Keratinocyte (primary cell): ENCODE measurements at regions not wholly inside any gene's neighbourhood (a gene's known extent, or its start where the extent isn't known, plus 50 kb on each side); places are given as distances from the start of the nearest gene placed in this dataset.

Experiments
- EZH2 ChIP-seq: IDR thresholded peaks from one replicate; pipeline ENCODE4 v1.6.1; 2012; ENCODE audit warnings: inconsistent platforms, mild to moderate bottlenecking, low read length, moderate library complexity
- TF ChIP-seq, protein P1 (sequence below), 3 experiments: IDR thresholded peaks in 1 of 3; conservative IDR thresholded peaks in 1 of 3; optimal IDR thresholded peaks in 1 of 3; 2 replicates in 2 of 3; 3 replicates in 1 of 3; pipeline versions ENCODE3 to v1.5.1; 2011; ENCODE audit warnings: low read length in 3 of 3, mild to moderate bottlenecking in 3 of 3, moderate library complexity in 2 of 3, control low read depth in 1 of 3, inconsistent platforms in 1 of 3; ENCODE audit not compliant: insufficient read depth in 2 of 3; ENCODE audit errors: extremely low read depth in 1 of 3

DNA sequence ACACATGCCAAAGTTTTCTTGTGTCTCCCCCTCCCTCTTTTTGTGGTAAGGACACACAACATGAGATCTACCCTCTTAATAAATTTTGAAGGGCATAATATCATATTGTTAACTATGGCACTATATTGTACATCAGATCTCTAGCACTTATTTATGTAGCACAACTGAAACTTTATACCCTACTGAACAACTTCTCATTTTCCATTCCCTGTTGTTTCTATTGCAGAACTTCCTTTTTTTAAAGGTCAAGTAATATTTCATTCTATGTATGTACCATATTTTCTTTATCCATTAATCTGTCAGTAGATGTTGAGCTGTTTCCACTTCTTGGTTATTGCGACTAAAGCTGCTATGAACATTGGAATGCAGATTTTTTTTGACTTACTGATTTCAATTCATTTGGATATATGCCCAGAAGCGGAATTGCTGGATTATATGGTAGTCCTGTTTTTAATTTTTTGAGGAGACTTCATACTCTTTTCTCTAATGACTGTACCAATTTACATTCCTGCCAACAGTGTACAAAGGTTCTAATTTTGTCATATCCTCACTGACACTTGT is 305.3 kb downstream of the PRR16 start:
- TF ChIP-seq, protein P1, sequence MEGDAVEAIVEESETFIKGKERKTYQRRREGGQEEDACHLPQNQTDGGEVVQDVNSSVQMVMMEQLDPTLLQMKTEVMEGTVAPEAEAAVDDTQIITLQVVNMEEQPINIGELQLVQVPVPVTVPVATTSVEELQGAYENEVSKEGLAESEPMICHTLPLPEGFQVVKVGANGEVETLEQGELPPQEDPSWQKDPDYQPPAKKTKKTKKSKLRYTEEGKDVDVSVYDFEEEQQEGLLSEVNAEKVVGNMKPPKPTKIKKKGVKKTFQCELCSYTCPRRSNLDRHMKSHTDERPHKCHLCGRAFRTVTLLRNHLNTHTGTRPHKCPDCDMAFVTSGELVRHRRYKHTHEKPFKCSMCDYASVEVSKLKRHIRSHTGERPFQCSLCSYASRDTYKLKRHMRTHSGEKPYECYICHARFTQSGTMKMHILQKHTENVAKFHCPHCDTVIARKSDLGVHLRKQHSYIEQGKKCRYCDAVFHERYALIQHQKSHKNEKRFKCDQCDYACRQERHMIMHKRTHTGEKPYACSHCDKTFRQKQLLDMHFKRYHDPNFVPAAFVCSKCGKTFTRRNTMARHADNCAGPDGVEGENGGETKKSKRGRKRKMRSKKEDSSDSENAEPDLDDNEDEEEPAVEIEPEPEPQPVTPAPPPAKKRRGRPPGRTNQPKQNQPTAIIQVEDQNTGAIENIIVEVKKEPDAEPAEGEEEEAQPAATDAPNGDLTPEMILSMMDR (optimal IDR thresholded peaks at IDR 0.05 in 1 of 3, IDR thresholded peaks at IDR 0.05 in 1 of 3, conservative IDR thresholded peaks at IDR 0.05 in 1 of 3; ENCODE audit: extremely low read depth in 1 of 3, insufficient read depth in 2 of 3, low read length in 3 of 3), result no peak
- TF ChIP-seq EZH2, result no peak
